Neural cell (in vitro differentiated cells): ENCODE measurements at regions not wholly inside any gene's neighbourhood (a gene's known extent, or its start where the extent isn't known, plus 50 kb on each side); places are given as distances from the start of the nearest gene placed in this dataset.

Experiments used
- H2AFZ ChIP-seq: fragments of 200-600, 300-800 bp; sonication (generic), shearing (Covaris generic); 2 replicates; pipeline ENCODE4 v1.6.0; 2014; ENCODE audit warnings: low read depth, mild to moderate bottlenecking, antibody characterized with exemption, low read length, moderate library complexity
- H3F3A ChIP-seq: fragments of 200-600 bp; shearing (Covaris generic); 2 replicates; pipeline ENCODE4 v1.6.1; 2016; ENCODE audit warnings: mild to moderate bottlenecking, moderate library complexity, mixed read lengths, antibody characterized with exemption, low read length; ENCODE audit not compliant: insufficient read depth, poor library complexity, severe bottlenecking
- H3K27ac ChIP-seq: fragments of 200-600, 300-800 bp; sonication (generic), shearing (Covaris generic); 2 replicates; pipeline ENCODE4 v1.5.1; 2014; ENCODE audit warnings: mild to moderate bottlenecking, low read length, moderate library complexity
- H3K27me3 ChIP-seq: fragments of 300-800, 200-600 bp; sonication (generic), shearing (Covaris generic); 2 replicates; pipeline ENCODE4 v1.6.0; 2014; ENCODE audit warnings: mild to moderate bottlenecking, low read depth, low read length, moderate library complexity; ENCODE audit not compliant: insufficient read depth
- H3K36me3 ChIP-seq: fragments of 300-800, 200-600 bp; sonication (generic), shearing (Covaris generic); 2 replicates; pipeline ENCODE4 v1.5.1; 2014; ENCODE audit warnings: mild to moderate bottlenecking, antibody characterized with exemption, low read length, moderate library complexity; ENCODE audit not compliant: insufficient read depth
- H3K4me2 ChIP-seq: fragments of 300-800, 200-600 bp; sonication (generic), shearing (Covaris generic); 2 replicates; pipeline ENCODE4 v1.6.0; 2014; ENCODE audit warnings: mild to moderate bottlenecking, low read length
- H3K4me3 ChIP-seq: fragments of 300-800, 200-600 bp; sonication (generic), shearing (Covaris generic); 2 replicates; pipeline ENCODE4 v1.5.1; 2014; ENCODE audit warnings: mild to moderate bottlenecking, low read length, moderate library complexity
- H3K79me2 ChIP-seq: fragments of 200-600 bp; shearing (Covaris generic); replicated peaks from 2 replicates; pipeline ENCODE4 v1.6.0; 2014; ENCODE audit warnings: mild to moderate bottlenecking, low read length, moderate library complexity; ENCODE audit not compliant: insufficient read depth
- H3K9ac ChIP-seq: fragments of 300-800, 200-600 bp; sonication (generic), shearing (Covaris generic); 2 replicates; pipeline ENCODE4 v1.6.1; 2016; ENCODE audit warnings: mild to moderate bottlenecking, low read length, mixed read lengths
- H3K9me2 ChIP-seq: fragments of 200-600 bp; shearing (Covaris generic); 2 replicates; pipeline ENCODE4 v1.6.1; 2016; ENCODE audit warnings: mild to moderate bottlenecking, low read length, mixed read lengths; ENCODE audit not compliant: insufficient read depth
- H3K9me3 ChIP-seq: fragments of 200-600, 300-800 bp; sonication (generic), shearing (Covaris generic); 2 replicates; pipeline ENCODE4 v1.6.1; 2016; ENCODE audit warnings: mild to moderate bottlenecking, mixed run types, low read length, moderate library complexity, mixed read lengths
- H4K20me1 ChIP-seq: fragments of 200-600 bp; shearing (Covaris generic); 2 replicates; pipeline ENCODE4 v1.6.1; 2016; ENCODE audit warnings: mild to moderate bottlenecking, mixed run types; ENCODE audit not compliant: insufficient read depth
- CTCF ChIP-seq: fragments of 450-650 bp; IDR thresholded peaks from 2 replicates; pipeline ENCODE4 v1.5.1; 2014; ENCODE audit warnings: antibody characterized with exemption, mild to moderate bottlenecking, moderate library complexity; ENCODE audit not compliant: poor library complexity, severe bottlenecking
- EP300 ChIP-seq: fragments of 450-650 bp; conservative IDR thresholded peaks from 2 replicates; pipeline ENCODE4 v1.6.1; 2014; ENCODE audit warnings: antibody characterized with exemption, mild to moderate bottlenecking, moderate library complexity; ENCODE audit not compliant: poor library complexity, severe bottlenecking
- EZH2 ChIP-seq: fragments of 200-600, 300-800 bp; shearing (Covaris generic), sonication (generic); IDR thresholded peaks from 2 replicates; pipeline ENCODE4 v1.6.1; 2014; ENCODE audit warnings: antibody characterized with exemption, low read length, borderline replicate concordance, mild to moderate bottlenecking; ENCODE audit not compliant: insufficient read depth, poor library complexity, severe bottlenecking
- MXI1 ChIP-seq: fragments of 450-650 bp; conservative IDR thresholded peaks from 2 replicates; pipeline ENCODE4 v1.6.1; 2014; ENCODE audit warnings: antibody characterized with exemption, mild to moderate bottlenecking; ENCODE audit not compliant: poor library complexity, severe bottlenecking
- POLR2AphosphoS5 ChIP-seq: IDR thresholded peaks from 2 replicates; pipeline ENCODE4 v1.6.1; 2012
- RAD21 ChIP-seq: fragments of 450-650 bp; conservative IDR thresholded peaks from 2 replicates; pipeline ENCODE4 v1.6.1; 2014; ENCODE audit warnings: antibody characterized with exemption, mild to moderate bottlenecking, moderate library complexity
- REST ChIP-seq: IDR thresholded peaks from 2 replicates; pipeline ENCODE4 v1.6.1; 2012; ENCODE audit warnings: borderline replicate concordance
- SMC3 ChIP-seq: fragments of 450-650 bp; conservative IDR thresholded peaks from 2 replicates; pipeline ENCODE4 v1.6.1; 2014; ENCODE audit warnings: antibody characterized with exemption, mild to moderate bottlenecking, moderate library complexity; ENCODE audit not compliant: poor library complexity
- TAF1 ChIP-seq: IDR thresholded peaks from 2 replicates; pipeline ENCODE4 v1.6.1; 2012; ENCODE audit warnings: low read depth

GRCh38 chr4:22072726-22073125 lies 124.2 kb upstream of the KCNIP4 start:
- no peaks in the 10 kb centered on the region for H3K27me3 ChIP-seq
- H4K20me1 ChIP-seq = no peaks in the 10 kb centered on the region
- H3K4me3 ChIP-seq = no peak overlapping the region
- no peak overlapping the region for H2AFZ ChIP-seq
- no peaks in the 10 kb centered on the region for H3K36me3 ChIP-seq
- no peaks in the 10 kb centered on the region for H3K9me3 ChIP-seq
- no peak for TF ChIP-seq SMC3
- TF ChIP-seq RAD21 = no peak
- no peak for TF ChIP-seq POLR2AphosphoS5
- no peak for TF ChIP-seq MXI1
- no peak for TF ChIP-seq EZH2
- TF ChIP-seq EP300 = no peak
- no peak for TF ChIP-seq REST
- no peak for TF ChIP-seq TAF1
- TF ChIP-seq CTCF = no peak
- no peak overlapping the region for H3K9ac ChIP-seq
- H3K9me2 ChIP-seq = no peaks in the 10 kb centered on the region
- H3K79me2 ChIP-seq = no peaks in the 10 kb centered on the region
- H3K27ac ChIP-seq = no peak overlapping the region
- no peaks in the 10 kb centered on the region for H3F3A ChIP-seq
- no peak overlapping the region for H3K4me2 ChIP-seq

GRCh38 chr4:22072240-22072639 lies 123.7 kb upstream of the KCNIP4 start:
- TF ChIP-seq POLR2AphosphoS5 = no peak
- no peak for TF ChIP-seq EZH2
- TF ChIP-seq EP300 = no peak
- no peak for TF ChIP-seq TAF1
- no peak for TF ChIP-seq CTCF
- no peak for TF ChIP-seq MXI1
- no peak for TF ChIP-seq RAD21
- no peak for TF ChIP-seq REST
- no peak for TF ChIP-seq SMC3
- Histone ChIP-seq H3F3A (no peaks in the 10 kb centered on the region), H3K9me2 (no peaks in the 10 kb centered on the region), H3K27ac (no peak overlapping the region), H4K20me1 (no peaks in the 10 kb centered on the region), H2AFZ (no peak overlapping the region), H3K36me3 (no peaks in the 10 kb centered on the region), H3K4me2 (no peak overlapping the region), H3K27me3 (no peaks in the 10 kb centered on the region), H3K4me3 (no peak overlapping the region), H3K9me3 (no peaks in the 10 kb centered on the region), H3K9ac (no peak overlapping the region), H3K79me2 (no peaks in the 10 kb centered on the region)
